ENCODE measurements at regions not wholly inside any gene's neighbourhood (a gene's known extent, or its start where the extent isn't known, plus 50 kb on each side); places are given as distances from the start of the nearest gene placed in this dataset.

DNA sequence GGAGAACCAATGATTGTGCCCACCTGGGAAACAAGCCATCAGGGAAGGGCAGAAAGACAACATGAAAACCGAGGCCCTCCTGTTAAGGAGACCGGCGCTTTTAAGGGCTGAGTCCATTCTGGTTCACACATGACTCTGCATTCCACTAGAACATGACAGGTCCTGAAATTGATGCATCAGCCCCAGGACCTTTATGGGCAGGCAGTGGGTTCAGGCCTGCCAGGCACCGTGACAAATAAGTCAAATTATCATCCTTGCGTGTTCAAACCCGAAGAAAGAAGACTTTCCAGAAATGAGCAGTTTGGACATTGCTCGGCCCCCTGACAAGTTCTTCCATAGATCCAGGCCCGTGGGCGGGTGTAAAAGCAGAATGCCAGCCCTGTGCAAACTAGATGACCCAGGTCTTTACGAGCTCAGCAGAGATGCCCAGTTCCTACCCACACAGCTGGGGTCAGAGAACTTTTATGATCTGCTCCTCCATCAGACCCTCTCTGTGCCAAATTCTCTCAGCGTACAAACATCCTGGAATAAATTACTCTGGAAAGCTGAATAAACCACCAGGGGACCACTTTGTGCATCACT lies 295.5 kb upstream of the WWC1 start:
- DNase-seq (ENCODE audit: low spot score) = no peak
- no peaks in the 10 kb centered on the region for H3K36me3 Mint-ChIP-seq (ENCODE audit: low read depth)

DNA sequence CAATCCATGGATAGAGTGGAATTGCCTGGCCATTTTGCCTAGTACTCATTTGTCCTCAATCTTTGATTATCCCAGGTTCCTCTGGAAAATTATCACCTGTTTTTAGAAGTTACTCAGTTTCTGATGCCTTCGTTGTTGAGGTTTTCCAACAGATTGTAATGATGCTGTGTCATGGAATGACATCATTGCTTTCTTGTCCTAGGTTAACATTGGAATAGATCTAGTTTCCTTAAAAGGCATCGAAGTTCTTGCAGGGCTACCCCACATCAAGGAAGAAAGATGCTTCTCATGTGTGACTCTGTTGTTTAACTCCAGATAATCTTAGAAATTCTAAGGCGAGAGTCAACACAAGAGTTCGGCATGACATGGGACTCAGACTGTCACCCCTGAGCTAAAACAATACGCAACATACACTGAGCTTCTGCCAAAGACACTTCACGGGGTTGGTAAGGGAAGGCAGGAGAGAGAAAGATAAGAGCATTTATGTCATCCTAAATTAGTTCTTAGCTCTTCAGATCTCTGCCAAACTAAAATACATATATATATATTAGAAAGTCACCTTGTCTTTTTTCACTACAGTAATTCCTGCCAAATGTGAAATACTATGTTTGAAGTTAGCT lies 293.2 kb upstream of the WWC1 start:
- Mint-ChIP-seq H3K27ac (no peak overlapping the region), H3K9me3 (no peaks in the 10 kb centered on the region), H3K4me3 (no peak overlapping the region), H3K36me3 (ENCODE audit: low read depth) (no peaks in the 10 kb centered on the region), H3K4me1 (ENCODE audit: low read depth) (no peaks in the 10 kb centered on the region), H3K27me3 (ENCODE audit: low read depth) (no peaks in the 10 kb centered on the region)
- no peak for DNase-seq (ENCODE audit: low spot score)

More for the DNA sequence above, 295.5 kb upstream of the WWC1 start:
- Mint-ChIP-seq H3K27me3 (ENCODE audit: low read depth) (no peaks in the 10 kb centered on the region), H3K9me3 (no peaks in the 10 kb centered on the region), H3K27ac (no peak overlapping the region), H3K4me3 (no peak overlapping the region), H3K4me1 (ENCODE audit: low read depth) (no peaks in the 10 kb centered on the region)

DNA sequence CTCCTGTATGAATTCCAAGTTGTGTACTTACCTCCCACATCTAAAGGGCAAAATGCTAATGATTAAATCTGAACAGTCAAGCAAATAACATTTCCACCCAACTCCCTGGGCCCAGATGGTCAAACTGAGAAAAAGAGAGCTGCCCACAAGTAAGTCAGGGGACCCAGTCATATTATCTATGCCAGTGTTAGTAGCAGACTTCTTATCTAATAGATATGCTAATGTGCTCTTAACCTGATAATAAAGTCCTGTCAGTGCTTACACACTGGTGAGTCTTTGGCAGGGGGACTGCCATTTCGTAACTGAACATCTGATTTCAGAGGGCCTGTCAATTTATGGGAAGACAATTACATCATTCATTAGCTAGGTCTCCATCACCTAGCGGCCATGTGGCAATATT lies 292.3 kb upstream of the WWC1 start:
- Mint-ChIP-seq H3K4me1 (ENCODE audit: low read depth) (no peaks in the 10 kb centered on the region), H3K36me3 (ENCODE audit: low read depth) (no peaks in the 10 kb centered on the region), H3K27ac (no peak overlapping the region), H3K9me3 (no peaks in the 10 kb centered on the region), H3K4me3 (no peak overlapping the region), H3K27me3 (ENCODE audit: low read depth) (no peaks in the 10 kb centered on the region)
- DNase-seq (ENCODE audit: low spot score) = no peak

DNA sequence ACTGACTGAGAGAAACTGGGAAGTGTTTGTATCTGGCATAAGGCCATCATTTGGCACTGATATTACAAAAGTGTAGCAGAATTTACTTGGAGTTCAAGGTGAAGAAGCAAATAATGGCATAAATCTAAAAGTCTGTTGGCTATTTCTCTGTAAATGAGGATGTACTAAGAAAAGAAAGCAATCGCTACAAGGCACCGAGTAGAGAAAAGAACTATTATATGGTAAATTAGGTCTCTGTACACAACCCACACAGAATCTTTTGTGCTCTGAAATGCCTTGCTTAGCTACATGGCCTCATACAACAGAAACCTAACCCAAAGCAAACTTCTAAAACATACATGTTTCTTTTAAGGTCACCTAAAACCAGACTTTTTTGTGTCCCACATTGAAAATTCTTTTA lies 290.1 kb upstream of the WWC1 start:
- Mint-ChIP-seq H3K9me3 (no peaks in the 10 kb centered on the region), H3K4me1 (ENCODE audit: low read depth) (no peaks in the 10 kb centered on the region), H3K27ac (no peak overlapping the region)

DNA sequence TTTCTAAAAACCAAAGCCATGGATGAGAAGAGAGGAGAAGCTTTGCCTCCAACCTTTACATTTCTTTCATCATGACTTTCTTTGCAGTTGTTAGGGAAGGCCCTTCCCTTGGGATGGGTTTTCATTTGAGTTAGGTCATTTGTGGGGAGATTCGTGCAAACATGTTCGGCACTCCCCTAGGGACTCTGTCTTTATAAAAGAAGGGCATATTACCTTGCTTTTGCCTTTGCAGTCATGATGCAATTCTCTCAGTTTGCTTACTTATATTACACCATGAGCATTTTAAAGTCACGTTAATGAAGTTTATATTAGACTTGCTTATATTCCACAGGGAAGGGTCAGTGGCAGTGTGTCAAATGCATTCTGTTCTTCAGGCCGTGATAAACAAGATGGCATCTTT lies 289.3 kb upstream of the WWC1 start:
- H3K27me3 Mint-ChIP-seq (ENCODE audit: low read depth) = no peaks in the 10 kb centered on the region
- H3K27ac Mint-ChIP-seq = no peak overlapping the region
- H3K36me3 Mint-ChIP-seq (ENCODE audit: low read depth) = no peaks in the 10 kb centered on the region
- H3K9me3 Mint-ChIP-seq = no peaks in the 10 kb centered on the region
- H3K4me3 Mint-ChIP-seq = no peak overlapping the region
- no peak for DNase-seq (ENCODE audit: low spot score)
- H3K4me1 Mint-ChIP-seq (ENCODE audit: low read depth) = no peaks in the 10 kb centered on the region

More for the DNA sequence above, 290.1 kb upstream of the WWC1 start:
- Mint-ChIP-seq H3K4me3 (no peak overlapping the region), H3K27me3 (ENCODE audit: low read depth) (no peaks in the 10 kb centered on the region), H3K36me3 (ENCODE audit: low read depth) (no peaks in the 10 kb centered on the region)
- DNase-seq (ENCODE audit: low spot score) = no peak

DNA sequence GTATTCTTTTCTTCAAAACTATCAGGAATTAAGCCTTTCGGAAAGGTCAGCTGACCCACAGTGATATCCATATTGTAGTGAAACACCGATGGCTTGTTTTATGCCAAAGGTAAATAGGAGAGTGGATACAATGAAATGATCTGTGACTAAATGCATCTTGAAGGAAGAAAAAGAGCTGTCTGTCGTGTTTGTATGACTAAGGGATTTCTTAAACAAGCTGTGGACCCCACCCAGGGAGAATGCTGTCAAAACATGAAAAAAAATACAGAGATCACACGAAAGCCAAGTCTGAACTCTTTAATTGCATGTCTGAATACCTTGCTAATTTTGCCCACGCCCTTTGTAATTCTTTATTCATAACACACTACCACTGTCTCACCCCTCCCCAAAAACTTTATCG lies 286.4 kb upstream of the WWC1 start:
- no peak for DNase-seq (ENCODE audit: low spot score)

DNA sequence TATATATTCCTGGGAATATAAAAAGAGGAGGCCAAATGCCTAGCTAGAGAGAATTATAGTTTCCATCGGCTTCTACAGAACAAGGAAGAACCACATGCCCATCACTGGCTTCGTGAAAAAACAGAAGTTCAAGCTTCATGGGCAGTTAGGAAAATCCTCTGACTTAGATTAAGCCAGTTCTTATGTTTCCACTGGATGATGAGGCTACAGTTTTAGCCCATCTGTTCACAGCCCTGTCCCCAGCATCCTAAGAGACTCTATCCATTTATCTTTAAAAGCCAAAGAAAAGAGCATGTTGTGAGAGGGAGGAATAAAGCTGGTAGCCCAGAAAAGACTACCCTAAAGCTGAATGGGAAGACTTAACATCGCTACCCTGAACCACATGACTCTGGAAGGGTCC lies 285.5 kb upstream of the WWC1 start:
- Mint-ChIP-seq H3K4me3 (no peak overlapping the region), H3K36me3 (ENCODE audit: low read depth) (no peaks in the 10 kb centered on the region), H3K9me3 (no peaks in the 10 kb centered on the region), H3K27ac (no peak overlapping the region), H3K4me1 (ENCODE audit: low read depth) (no peaks in the 10 kb centered on the region), H3K27me3 (ENCODE audit: low read depth) (no peaks in the 10 kb centered on the region)
- no peak for DNase-seq (ENCODE audit: low spot score)

More for the DNA sequence above, 286.4 kb upstream of the WWC1 start:
- Mint-ChIP-seq H3K9me3 (no peaks in the 10 kb centered on the region), H3K4me3 (no peak overlapping the region), H3K36me3 (ENCODE audit: low read depth) (no peaks in the 10 kb centered on the region), H3K4me1 (ENCODE audit: low read depth) (no peaks in the 10 kb centered on the region), H3K27me3 (ENCODE audit: low read depth) (no peaks in the 10 kb centered on the region), H3K27ac (no peak overlapping the region)

DNA sequence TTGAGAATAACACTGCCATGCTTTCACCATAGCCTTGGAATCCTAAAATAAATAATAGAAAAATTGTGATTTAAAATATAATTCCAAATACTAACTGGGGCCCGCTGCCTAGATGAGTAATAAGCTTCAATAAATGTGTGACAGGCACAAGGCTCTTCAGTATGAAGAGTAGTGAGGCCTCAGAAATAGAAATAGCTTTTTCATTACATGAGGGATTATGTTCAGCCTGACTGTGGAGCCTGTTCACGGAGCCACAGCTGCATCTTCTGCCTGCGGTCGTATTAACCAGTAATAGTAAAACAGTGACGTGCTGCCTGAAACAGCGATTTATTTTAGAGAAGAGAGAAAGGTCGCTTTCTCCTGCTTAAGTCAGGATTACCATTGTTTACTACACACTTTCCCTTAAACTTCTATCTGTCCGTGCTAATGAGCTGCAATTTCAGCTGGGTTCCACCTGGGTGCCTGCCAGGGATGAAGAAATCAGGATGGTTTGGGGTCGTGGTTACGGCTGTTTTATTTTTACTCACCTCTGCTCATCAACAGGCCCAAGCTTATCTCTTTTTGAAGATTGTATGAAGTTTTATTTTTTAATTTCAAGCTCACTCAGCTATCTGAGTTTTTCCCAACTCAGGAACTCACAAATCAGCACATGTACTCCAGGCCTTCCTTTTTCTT lies 284.9 kb upstream of the WWC1 start:
- no peaks in the 10 kb centered on the region for H3K36me3 Mint-ChIP-seq (ENCODE audit: low read depth)
- DNase-seq (ENCODE audit: low spot score) = no peak
- H3K27ac Mint-ChIP-seq = no peak overlapping the region
- no peak overlapping the region for H3K4me3 Mint-ChIP-seq
- no peaks in the 10 kb centered on the region for H3K27me3 Mint-ChIP-seq (ENCODE audit: low read depth)
- no peaks in the 10 kb centered on the region for H3K4me1 Mint-ChIP-seq (ENCODE audit: low read depth)
- H3K9me3 Mint-ChIP-seq = no peaks in the 10 kb centered on the region

DNA sequence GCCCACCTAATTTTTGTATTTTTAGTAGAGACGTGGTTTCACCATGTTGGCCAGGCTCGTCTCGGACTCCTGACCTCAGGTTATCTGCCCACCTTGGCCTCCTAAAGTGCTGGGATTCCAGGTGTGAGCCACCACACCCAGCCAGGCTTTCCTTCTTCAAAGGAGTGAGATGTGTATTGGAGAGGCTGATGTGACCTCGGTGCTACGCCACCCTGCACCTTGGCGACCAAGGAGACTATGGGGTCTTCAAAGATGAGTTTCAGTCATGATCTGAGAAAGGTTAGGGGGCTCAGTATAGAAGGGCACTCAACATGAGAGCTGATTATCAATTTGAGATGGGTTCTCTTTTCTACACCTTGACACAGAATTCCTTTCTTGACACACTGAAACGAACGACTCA lies 284.2 kb upstream of the WWC1 start:
- DNase-seq (ENCODE audit: low spot score) = no peak
- no peaks in the 10 kb centered on the region for H3K9me3 Mint-ChIP-seq
- no peaks in the 10 kb centered on the region for H3K27me3 Mint-ChIP-seq (ENCODE audit: low read depth)
- H3K27ac Mint-ChIP-seq = no peak overlapping the region
- no peaks in the 10 kb centered on the region for H3K36me3 Mint-ChIP-seq (ENCODE audit: low read depth)
- no peaks in the 10 kb centered on the region for H3K4me1 Mint-ChIP-seq (ENCODE audit: low read depth)
- H3K4me3 Mint-ChIP-seq = no peak overlapping the region

DNA sequence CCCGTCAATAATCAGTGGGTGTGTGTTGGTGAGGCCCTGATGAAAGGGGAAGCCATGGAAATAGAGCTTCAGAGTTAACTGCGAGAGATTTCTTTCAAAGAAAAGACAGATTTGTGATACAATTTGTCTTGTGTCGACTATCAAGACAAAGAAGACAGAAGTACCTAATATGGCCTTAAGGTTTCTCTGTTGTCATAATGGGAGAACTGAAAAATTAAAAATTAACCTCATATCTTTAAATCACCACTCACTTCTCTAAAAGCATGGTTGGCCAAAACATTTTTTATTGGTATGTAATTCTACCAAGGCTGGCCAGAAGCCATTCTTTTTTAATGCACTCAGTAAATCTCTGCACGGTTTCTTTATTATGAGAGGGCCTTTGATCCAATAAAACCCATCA lies 282.9 kb upstream of the WWC1 start:
- no peak for DNase-seq (ENCODE audit: low spot score)
- Mint-ChIP-seq H3K4me1 (ENCODE audit: low read depth) (no peaks in the 10 kb centered on the region), H3K27ac (no peak overlapping the region), H3K9me3 (no peaks in the 10 kb centered on the region), H3K36me3 (ENCODE audit: low read depth) (no peaks in the 10 kb centered on the region), H3K27me3 (ENCODE audit: low read depth) (no peaks in the 10 kb centered on the region), H3K4me3 (no peak overlapping the region)

DNA sequence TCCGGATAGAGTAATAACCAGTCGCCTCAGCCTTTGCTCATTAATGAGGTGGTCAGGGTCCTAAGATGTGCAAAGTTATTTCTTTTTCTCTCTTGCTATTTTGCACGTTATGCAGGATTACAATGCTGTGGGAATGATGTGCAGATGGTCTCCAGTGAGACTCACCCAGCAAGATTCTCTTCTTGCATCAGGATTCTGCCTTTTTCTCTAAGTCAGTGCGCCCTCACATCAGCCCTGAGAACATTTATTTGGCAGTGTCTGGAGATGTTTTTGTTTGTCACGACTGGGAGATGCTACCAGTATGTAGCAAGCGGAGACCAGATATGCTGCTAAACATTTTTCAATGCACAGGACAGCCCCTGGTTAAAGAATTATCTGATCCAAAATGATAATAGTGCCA lies 280.3 kb upstream of the WWC1 start:
- H3K9me3 Mint-ChIP-seq = no peaks in the 10 kb centered on the region
- H3K27ac Mint-ChIP-seq = no peak overlapping the region
- H3K4me3 Mint-ChIP-seq = no peak overlapping the region
- no peaks in the 10 kb centered on the region for H3K4me1 Mint-ChIP-seq (ENCODE audit: low read depth)
- no peak for DNase-seq (ENCODE audit: low spot score)
- H3K36me3 Mint-ChIP-seq (ENCODE audit: low read depth) = no peaks in the 10 kb centered on the region
- no peaks in the 10 kb centered on the region for H3K27me3 Mint-ChIP-seq (ENCODE audit: low read depth)

DNA sequence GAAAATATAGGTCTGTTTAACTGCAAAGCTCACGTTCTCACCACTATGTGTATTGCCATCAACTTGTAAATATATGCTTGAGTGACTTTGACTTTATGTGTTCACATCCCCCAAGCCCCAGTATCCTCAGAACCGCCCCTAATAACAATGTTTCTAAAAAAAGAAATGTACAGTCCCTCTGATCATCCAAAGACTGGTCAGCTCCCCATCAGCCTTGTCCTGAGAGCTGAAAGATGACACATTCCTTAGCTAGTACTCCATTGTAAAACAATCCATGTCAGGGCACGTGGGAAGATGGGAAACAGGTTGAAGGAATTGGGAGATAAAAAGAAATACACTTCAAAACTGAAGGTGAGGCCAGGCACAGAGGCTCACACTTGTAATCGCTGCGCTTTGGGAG lies 279.4 kb upstream of the WWC1 start:
- H3K4me1 Mint-ChIP-seq (ENCODE audit: low read depth) = no peaks in the 10 kb centered on the region
- DNase-seq (ENCODE audit: low spot score) = no peak
- no peaks in the 10 kb centered on the region for H3K9me3 Mint-ChIP-seq
- no peaks in the 10 kb centered on the region for H3K36me3 Mint-ChIP-seq (ENCODE audit: low read depth)
- H3K27me3 Mint-ChIP-seq (ENCODE audit: low read depth) = no peaks in the 10 kb centered on the region
- no peak overlapping the region for H3K27ac Mint-ChIP-seq
- H3K4me3 Mint-ChIP-seq = no peak overlapping the region

DNA sequence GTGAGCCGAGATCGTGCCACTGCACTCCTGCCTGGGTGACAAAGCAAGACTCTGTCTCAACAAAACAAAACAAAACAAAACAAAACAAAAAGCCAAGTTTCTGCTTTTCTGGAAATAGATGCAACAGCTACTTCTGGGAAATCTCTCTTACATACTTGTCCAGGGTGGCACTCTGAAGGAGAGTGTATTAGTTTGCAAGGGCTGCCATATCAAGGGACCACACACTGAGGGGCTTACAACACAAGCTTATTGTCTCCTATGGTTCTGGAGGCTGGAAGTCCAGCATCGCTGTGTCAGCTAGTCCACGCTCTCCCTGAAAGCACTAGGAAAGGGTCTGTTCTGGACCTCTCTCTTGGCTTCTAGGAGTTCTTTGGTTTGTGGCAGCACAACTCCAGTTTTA lies 277.9 kb upstream of the WWC1 start:
- H3K27me3 Mint-ChIP-seq (ENCODE audit: low read depth) = no peaks in the 10 kb centered on the region
- H3K4me1 Mint-ChIP-seq (ENCODE audit: low read depth) = no peaks in the 10 kb centered on the region
- H3K4me3 Mint-ChIP-seq = no peak overlapping the region
- H3K9me3 Mint-ChIP-seq = no peaks in the 10 kb centered on the region
- no peaks in the 10 kb centered on the region for H3K36me3 Mint-ChIP-seq (ENCODE audit: low read depth)
- no peak overlapping the region for H3K27ac Mint-ChIP-seq
- DNase-seq (ENCODE audit: low spot score) = no peak

DNA sequence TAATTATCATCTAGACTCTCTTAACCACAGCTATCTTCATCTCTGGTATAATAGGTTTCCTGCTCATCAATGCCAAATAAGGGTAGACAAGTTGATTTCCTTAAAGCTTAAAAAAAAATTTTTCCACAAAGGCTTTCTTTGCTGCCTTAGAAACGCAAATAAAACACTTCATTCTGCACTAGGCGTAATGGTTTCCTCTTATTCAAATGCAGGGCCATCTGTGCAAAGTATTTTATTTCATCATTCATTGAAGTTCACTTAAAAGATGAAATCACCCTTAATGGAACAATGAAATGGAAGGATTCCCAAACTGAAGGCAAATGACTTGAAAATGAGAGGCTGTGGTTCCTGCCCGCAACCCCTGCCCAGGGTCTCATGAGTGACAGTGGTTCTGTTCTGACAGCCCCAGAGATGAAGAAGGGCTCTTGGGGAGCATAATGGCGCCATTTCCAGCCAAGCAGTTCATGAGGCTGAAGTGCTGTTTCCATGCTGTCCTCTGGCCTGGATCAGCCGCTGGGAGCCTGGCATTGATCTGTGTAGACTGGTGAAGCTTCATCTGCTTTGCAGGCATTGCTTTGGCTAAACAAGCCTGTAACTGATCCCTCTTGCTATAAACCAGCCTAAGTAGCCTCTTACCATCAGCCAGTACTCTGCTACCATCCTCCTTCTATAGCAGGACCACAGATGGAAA lies 276.9 kb upstream of the WWC1 start:
- Mint-ChIP-seq H3K4me1 (ENCODE audit: low read depth) (no peaks in the 10 kb centered on the region), H3K27me3 (ENCODE audit: low read depth) (no peaks in the 10 kb centered on the region), H3K27ac (no peak overlapping the region), H3K36me3 (ENCODE audit: low read depth) (no peaks in the 10 kb centered on the region), H3K4me3 (no peak overlapping the region), H3K9me3 (no peaks in the 10 kb centered on the region)
- DNase-seq (ENCODE audit: low spot score) = no peak
